Cardiac fibroblast (primary cell): ENCODE measurements at regions not wholly inside any gene's neighbourhood (a gene's known extent, or its start where the extent isn't known, plus 50 kb on each side); places are given as distances from the start of the nearest gene placed in this dataset.
"Not testable (repeated sequence)": the region's sequence is repeated elsewhere in the genome, so short reads cannot be mapped to it uniquely, and the experiment has no call there.

Source experiments
- DNase-seq, 2 donors: peaks; one replicate each; pipeline versions ENCODE4 v3.0.0 to v3.0.0-alpha.2; 2010; ENCODE audit warnings: low read depth in 2 of 2
- H3K4me3 ChIP-seq, 2 donors: replicated peaks in 1 of 2; 1 replicate in 1 of 2; 2 replicates in 1 of 2; pipeline ENCODE4 v1.5.1; 2011; ENCODE audit warnings: low read depth in 2 of 2, low read length in 2 of 2, mild to moderate bottlenecking in 2 of 2, moderate library complexity in 1 of 2
- TF ChIP-seq, protein P1 (sequence below): IDR thresholded peaks from one replicate; pipeline ENCODE4 v1.5.1; 2011; ENCODE audit warnings: low read depth, mild to moderate bottlenecking, low read length, inconsistent platforms

DNA sequence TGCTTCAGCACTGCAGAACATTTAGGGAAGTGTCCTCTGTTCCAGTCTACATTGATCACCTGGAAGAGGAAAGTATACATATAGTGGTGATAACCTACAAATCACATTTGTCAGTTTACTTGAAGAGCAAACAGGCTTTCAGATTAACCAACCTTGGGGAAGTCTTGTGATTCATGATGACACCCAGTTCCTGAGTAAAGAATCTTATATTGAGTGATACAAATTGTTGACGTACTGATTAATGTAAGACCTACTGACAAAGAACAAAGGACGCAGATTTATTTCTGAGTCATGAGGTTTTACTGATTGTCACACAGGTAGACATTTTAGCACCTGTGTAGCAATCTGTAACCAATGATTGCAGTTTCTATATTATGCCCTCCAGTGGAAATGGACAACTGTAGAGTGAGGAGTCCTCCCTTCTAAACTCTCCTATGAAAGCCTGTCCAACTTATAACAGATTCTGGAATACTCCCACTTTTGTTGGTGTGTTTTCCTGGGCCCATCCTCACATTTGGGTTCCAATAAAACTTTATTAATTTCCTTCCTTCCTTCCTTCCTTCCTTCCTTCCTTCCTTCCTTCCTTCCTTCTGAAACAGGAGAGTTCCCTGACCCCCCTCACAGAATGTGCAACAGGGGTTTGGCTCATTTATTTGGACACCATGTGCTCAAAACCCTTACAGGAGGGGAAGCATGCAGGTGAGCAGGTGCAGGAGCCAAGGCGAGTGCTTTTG is 113.5 kb downstream of the SLC35B3 start:
- no peak overlapping the region for H3K4me3 ChIP-seq
- TF ChIP-seq, protein P1, sequence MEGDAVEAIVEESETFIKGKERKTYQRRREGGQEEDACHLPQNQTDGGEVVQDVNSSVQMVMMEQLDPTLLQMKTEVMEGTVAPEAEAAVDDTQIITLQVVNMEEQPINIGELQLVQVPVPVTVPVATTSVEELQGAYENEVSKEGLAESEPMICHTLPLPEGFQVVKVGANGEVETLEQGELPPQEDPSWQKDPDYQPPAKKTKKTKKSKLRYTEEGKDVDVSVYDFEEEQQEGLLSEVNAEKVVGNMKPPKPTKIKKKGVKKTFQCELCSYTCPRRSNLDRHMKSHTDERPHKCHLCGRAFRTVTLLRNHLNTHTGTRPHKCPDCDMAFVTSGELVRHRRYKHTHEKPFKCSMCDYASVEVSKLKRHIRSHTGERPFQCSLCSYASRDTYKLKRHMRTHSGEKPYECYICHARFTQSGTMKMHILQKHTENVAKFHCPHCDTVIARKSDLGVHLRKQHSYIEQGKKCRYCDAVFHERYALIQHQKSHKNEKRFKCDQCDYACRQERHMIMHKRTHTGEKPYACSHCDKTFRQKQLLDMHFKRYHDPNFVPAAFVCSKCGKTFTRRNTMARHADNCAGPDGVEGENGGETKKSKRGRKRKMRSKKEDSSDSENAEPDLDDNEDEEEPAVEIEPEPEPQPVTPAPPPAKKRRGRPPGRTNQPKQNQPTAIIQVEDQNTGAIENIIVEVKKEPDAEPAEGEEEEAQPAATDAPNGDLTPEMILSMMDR: no peak
- DNase-seq: no peak

DNA sequence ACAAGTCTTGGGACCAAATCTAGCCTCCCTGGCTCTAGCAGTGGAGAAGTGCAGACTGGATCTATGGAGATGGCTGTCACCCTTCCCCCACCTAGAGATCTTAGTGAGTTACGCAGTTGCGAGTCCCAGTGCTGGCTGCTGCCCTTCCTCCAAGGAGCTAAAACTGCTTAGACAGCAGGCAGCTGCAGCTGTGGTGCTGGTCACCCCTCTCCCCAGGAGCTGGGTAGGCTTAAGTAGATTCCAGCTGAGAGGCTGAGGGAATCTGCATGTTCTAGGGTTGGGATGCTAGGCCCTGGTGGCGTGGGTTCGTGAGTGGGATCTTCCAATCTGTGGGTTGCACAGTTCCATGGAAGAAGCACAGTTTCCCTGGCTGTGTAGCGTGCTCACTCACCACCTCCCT is 120.2 kb downstream of the SLC35B3 start:
- H3K4me3 ChIP-seq: no peak overlapping the region
- DNase-seq: no peak
- TF ChIP-seq, protein P1: no peak

DNA sequence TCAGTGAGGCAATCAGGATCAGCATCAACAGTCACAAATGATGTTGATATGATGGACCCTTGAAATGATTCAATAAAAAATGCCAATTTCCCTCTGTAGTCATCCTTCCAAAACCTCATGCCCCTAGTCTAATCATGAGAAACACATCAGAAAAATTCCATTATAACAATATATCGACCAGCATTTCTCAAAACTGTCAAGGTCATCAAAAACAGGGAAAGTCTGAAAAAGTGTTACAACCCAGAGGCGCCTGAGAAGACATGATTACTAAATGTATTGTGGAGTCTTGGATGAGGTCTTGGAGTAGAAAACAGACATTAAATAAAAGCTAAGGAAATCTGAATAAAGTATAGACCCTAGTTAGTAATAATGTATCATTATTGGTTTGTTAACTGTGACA is 133.8 kb downstream of the SLC35B3 start:
- TF ChIP-seq, protein P1: no peak
- no peak overlapping the region for H3K4me3 ChIP-seq

DNA sequence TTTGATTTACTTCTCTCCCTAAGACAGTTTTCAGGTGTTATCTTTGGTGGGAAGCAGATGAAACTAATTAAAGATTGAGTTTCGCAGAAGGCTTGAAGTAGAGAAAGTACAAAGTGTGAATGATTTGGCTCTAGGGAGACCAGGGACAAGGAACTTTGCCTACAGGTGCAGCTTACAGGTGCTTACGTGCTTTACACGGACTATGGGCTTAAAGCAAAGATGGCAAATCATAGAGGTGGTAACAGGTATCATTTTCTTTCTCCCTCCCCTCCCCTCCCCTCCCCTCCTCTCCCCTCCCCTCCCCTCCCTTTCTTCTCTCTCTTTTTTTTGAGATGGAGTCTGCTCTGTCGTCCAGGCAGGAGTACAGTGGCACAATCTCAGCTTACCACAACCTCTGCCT is 136.3 kb downstream of the SLC35B3 start:
- TF ChIP-seq, protein P1: no peak
- no peak for DNase-seq
- H3K4me3 ChIP-seq: no peak overlapping the region

More for the DNA sequence above, 133.8 kb downstream of the SLC35B3 start:
- no peak for DNase-seq

DNA sequence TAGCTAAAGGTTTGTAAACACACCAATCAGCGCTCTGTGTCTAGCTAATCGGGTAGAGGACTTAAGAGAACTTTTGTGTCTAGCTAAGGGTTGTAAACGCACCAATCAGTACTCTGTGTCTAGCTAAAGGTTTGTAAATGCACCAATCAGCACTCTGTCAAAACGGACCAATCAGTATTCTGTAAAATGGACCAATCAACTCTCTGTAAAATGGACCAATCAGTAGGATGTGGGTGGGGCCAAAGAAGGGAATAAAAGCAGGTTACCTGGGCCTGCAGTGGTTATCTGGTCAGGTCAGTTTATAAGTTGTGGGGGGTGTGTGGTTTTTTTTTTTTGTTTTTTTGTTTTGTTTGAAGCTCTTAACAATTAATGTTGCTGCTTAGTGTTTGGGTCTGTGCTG is 152.4 kb downstream of the SLC35B3 start:
- not testable (repeated sequence) for H3K4me3 ChIP-seq, DNase-seq

DNA sequence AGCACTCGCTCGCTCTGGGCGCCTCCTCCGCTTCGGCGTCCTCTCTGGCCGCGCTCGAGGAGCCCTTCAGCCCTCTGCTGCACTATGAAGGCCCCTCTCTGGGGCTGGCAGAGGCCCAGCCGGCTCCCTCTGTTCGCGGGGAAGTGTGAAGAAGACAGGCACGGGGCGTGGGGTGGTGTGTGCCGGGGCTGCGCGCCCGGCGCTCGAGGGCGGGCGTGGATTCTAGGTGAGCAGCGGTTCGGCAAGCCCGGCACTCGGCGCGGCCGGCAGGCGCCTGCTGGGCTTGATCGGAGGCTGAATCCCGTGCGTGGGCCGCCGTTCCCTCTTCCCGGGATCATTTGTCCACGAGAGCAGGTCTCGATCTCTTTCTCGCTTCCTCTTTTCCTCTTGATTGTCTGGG is 153.0 kb downstream of the SLC35B3 start:
- no peak for DNase-seq
- no peak overlapping the region for H3K4me3 ChIP-seq
- TF ChIP-seq, protein P1: no peak

DNA sequence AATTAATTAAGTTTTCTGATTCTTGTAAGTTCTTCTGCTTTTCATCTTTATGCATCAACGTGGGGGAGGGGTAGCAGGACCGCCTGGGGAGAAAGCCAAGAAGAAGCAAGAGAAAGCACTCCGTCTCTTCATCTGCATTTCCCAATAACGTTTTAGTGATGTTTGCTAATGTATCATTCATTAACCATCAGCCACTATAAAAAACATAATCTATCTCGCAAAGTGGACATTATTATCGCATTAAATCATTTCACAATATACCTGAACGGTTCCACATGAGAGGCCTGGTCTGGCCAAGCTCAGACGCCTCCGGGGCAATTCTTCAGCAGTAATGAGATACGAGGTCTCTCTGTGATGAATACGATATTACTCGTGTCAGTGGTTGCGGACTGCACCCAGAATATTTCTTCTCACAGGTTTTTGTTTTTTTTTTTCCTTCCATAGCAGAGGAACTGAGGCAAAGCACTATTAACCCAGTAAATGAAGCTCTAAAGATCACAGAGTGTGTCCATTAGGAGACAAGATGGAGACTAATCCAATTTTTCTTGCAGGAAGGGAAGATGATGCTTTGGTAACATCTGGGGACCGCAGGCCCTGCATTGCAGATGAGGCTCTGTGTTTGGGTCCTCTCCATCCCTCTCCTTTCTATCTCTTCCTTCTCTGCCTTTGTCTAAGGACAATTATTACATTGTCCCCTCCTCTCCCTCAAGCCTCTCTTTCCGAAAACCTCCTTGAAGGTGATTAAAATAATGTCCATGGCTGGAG is 156.1 kb downstream of the SLC35B3 start:
- TF ChIP-seq, protein P1: no peak
- DNase-seq: no peak
- no peak overlapping the region for H3K4me3 ChIP-seq
